ENCODE measurements at regions not wholly inside any gene's neighbourhood (a gene's known extent, or its start where the extent isn't known, plus 50 kb on each side); places are given as distances from the start of the nearest gene placed in this dataset.

GRCh38 chr7:155921086-155921803, 109.0 kb upstream of the SHH start:
- BruUV-seq (replicated peaks), result no TSS peak
- ChIA-PET POLR2A (interaction anchor here (0.5 kb wide), 1 partner anchor 331 kb away, joined by 3 read pairs; no protein-coding TSS in a partner anchor), CTCF (no interaction called here)
- in situ Hi-C loops (cut with HindIII; ENCODE audit: low pct_unique_long_range_greater_than_20kb, low sequenced_read_pairs) (no loop called here), intact Hi-C loops (cut with micrococcal nuclease; ENCODE audit: unreplicated experiment) (no loop called here)
- no peaks in the 10 kb centered on the region for H3K27me3 ChIP-seq (ENCODE audit: control insufficient read depth, insufficient read depth, low read length)
- H3K36me3 ChIP-seq (ENCODE audit: control insufficient read depth, insufficient read depth, low read length), result no peaks in the 10 kb centered on the region
- TF ChIP-seq REST (IDR thresholded peaks at IDR 0.05; ENCODE audit: insufficient read depth in 1 of 2, low read depth in 2 of 2, low read length in 1 of 2), result no peak
- no peak for TF ChIP-seq SIN3A (IDR thresholded peaks at IDR 0.05; ENCODE audit: borderline replicate concordance, insufficient read depth, low read depth, low read length)
- no peak for TF ChIP-seq CTCF (IDR thresholded peaks at IDR 0.05)
- no peak for TF ChIP-seq TCF7L2 (IDR thresholded peaks at IDR 0.05; ENCODE audit: low read depth, low read length)
- TF ChIP-seq POLR2AphosphoS5 (IDR thresholded peaks at IDR 0.05; ENCODE audit: low read depth, low read length), result no peak
- DNase-seq (ENCODE audit: low read depth, low spot score), result no peak
- no peaks in the 10 kb centered on the region for H3K9me3 ChIP-seq (ENCODE audit: control insufficient read depth, insufficient read depth, low read depth, low read length)
- H3K4me1 ChIP-seq (ENCODE audit: control insufficient read depth, insufficient read depth, low read length), result peaks cover 27% of the 10 kb centered on the region
- peak overlapping the region; percentile 24; the same call in 1 of the 2 replicates for H3K27ac ChIP-seq (ENCODE audit: low read length)
- no peak for ATAC-seq
- H3K4me3 ChIP-seq (ENCODE audit: low read depth in 2 of 2, low read length in 2 of 2), result no peak overlapping the region

GRCh38 chr7:155920068-155920461, 107.8 kb upstream of the SHH start:
- Histone ChIP-seq H3K36me3 (ENCODE audit: control insufficient read depth, insufficient read depth, low read length) (no peaks in the 10 kb centered on the region), H3K27ac (ENCODE audit: low read length) (peak overlapping the region; percentile 70), H3K4me3 (ENCODE audit: low read depth in 2 of 2, low read length in 2 of 2) (no peak overlapping the region), H3K27me3 (ENCODE audit: control insufficient read depth, insufficient read depth, low read length) (no peaks in the 10 kb centered on the region), H3K4me1 (ENCODE audit: control insufficient read depth, insufficient read depth, low read length) (peaks cover 27% of the 10 kb centered on the region), H3K9me3 (ENCODE audit: control insufficient read depth, insufficient read depth, low read depth, low read length) (no peaks in the 10 kb centered on the region)
- POLR2A ChIA-PET, result no interaction called here
- BruUV-seq (replicated peaks), result no TSS peak
- CTCF ChIA-PET, result no interaction called here
- DNase-seq (ENCODE audit: low read depth, low spot score), result no peak
- ATAC-seq, result no peak
- no peak for TF ChIP-seq SIN3A (IDR thresholded peaks at IDR 0.05; ENCODE audit: borderline replicate concordance, insufficient read depth, low read depth, low read length)
- no peak for TF ChIP-seq REST (IDR thresholded peaks at IDR 0.05; ENCODE audit: insufficient read depth in 1 of 2, low read depth in 2 of 2, low read length in 1 of 2)
- TF ChIP-seq POLR2AphosphoS5 (IDR thresholded peaks at IDR 0.05; ENCODE audit: low read depth, low read length), result no peak
- TF ChIP-seq CTCF (IDR thresholded peaks at IDR 0.05), result no peak
- no peak for TF ChIP-seq TCF7L2 (IDR thresholded peaks at IDR 0.05; ENCODE audit: low read depth, low read length)
- intact Hi-C loops (cut with micrococcal nuclease; ENCODE audit: unreplicated experiment) (no loop called here), in situ Hi-C loops (cut with HindIII; ENCODE audit: low pct_unique_long_range_greater_than_20kb, low sequenced_read_pairs) (no loop called here)

All from Panc1 (cell line).